ENCODE measurements at regions not wholly inside any gene's neighbourhood (a gene's known extent, or its start where the extent isn't known, plus 50 kb on each side); places are given as distances from the start of the nearest gene placed in this dataset.

GRCh38 chr7:132044247-132044646 lies 487.8 kb upstream of the PODXL start:
- intact Hi-C loops (cut with micrococcal nuclease) (loop anchor here (10.0 kb wide), 1 partner anchor 359 kb away; no protein-coding TSS in a partner anchor), in situ Hi-C loops (cut with MboI; ENCODE audit: low sequenced_read_pairs) (no loop called here), dilution Hi-C loops (cut with HindIII; ENCODE audit: low sequenced_read_pairs, unreplicated experiment) (no loop called here)
- no peak for TF ChIP-seq CEBPB (IDR thresholded peaks at IDR 0.05; ENCODE audit: low read depth, low read length)
- TF ChIP-seq MAFK (IDR thresholded peaks at IDR 0.05; ENCODE audit: low read depth, low read length): no peak
- no peak for TF ChIP-seq FOS (IDR thresholded peaks at IDR 0.05; ENCODE audit: low read depth, low read length)
- TF ChIP-seq SMC3 (IDR thresholded peaks at IDR 0.05; ENCODE audit: low read depth, low read length): no peak
- TF ChIP-seq ELK1 (IDR thresholded peaks at IDR 0.05; ENCODE audit: borderline replicate concordance, low read depth, low read length): no peak
- no peak for TF ChIP-seq CHD1 (IDR thresholded peaks at IDR 0.05; ENCODE audit: low read depth, low read length)
- TF ChIP-seq MAZ (IDR thresholded peaks at IDR 0.05; ENCODE audit: borderline replicate concordance, low read depth, low read length): no peak
- TF ChIP-seq RCOR1 (IDR thresholded peaks at IDR 0.05; ENCODE audit: insufficient replicate concordance, low read length): no peak
- TF ChIP-seq RFX5 (IDR thresholded peaks at IDR 0.05; ENCODE audit: low read depth, low read length): no peak
- no peak for TF ChIP-seq CTCF (conservative IDR thresholded peaks at IDR 0.05; ENCODE audit: low read depth, low read length)
- no peak for TF ChIP-seq MXI1 (IDR thresholded peaks at IDR 0.05; ENCODE audit: borderline replicate concordance, low read depth, low read length)
- H2BK15ac ChIP-seq (ENCODE audit: low read depth, low read length): no peak overlapping the region
- DNase-seq (no peak), ATAC-seq (ENCODE audit: low read depth) (no peak)
- H3K4me3 ChIP-seq (ENCODE audit: insufficient read depth, low read depth, low read length): no peak overlapping the region
- no peaks in the 10 kb centered on the region for H3K79me1 ChIP-seq (ENCODE audit: low read depth in 1 of 2, low read length in 2 of 2)
- no peak overlapping the region for H3K14ac ChIP-seq (replicated peaks; ENCODE audit: low read depth, low read length)
- H4K8ac ChIP-seq (ENCODE audit: low read depth in 2 of 2, low read length in 2 of 2): no peak overlapping the region
- H3K56ac ChIP-seq (ENCODE audit: extremely low read depth, insufficient read depth, low read length): no peak overlapping the region
- no peak overlapping the region for H2AK5ac ChIP-seq (ENCODE audit: low read depth, low read length)
- H3K4me2 ChIP-seq (ENCODE audit: low read depth, low read length): no peak overlapping the region
- H3K9me3 ChIP-seq (ENCODE audit: control insufficient read depth, insufficient read depth, low read length): no peaks in the 10 kb centered on the region
- H2AFZ ChIP-seq (replicated peaks; ENCODE audit: low read length, poor library complexity): no peak overlapping the region
- H4K91ac ChIP-seq (ENCODE audit: insufficient read depth, low read depth, low read length): no peak overlapping the region
- ChIA-PET CTCF (no interaction called here), POLR2A (ENCODE audit: unreplicated experiment) (no interaction called here)
- BruUV-seq (replicated peaks): no TSS peak
- no peak overlapping the region for H3K9ac ChIP-seq (ENCODE audit: low read depth, low read length)
- no peak overlapping the region for H3K4ac ChIP-seq (ENCODE audit: low read depth, low read length)
- H3K23ac ChIP-seq (ENCODE audit: low read depth, low read length): no peak overlapping the region
- H2BK120ac ChIP-seq (ENCODE audit: low read depth, low read length): no peak overlapping the region
- no CpG with 5 or more reads among the region's 1 CpG for WGBS, 2 experiments (ENCODE audit: extremely low coverage in 2 of 2, insufficient read length in 1 of 2)
- H3K36me3 ChIP-seq (ENCODE audit: control insufficient read depth, insufficient read depth, low read length): no peaks in the 10 kb centered on the region
- H4K5ac ChIP-seq (ENCODE audit: low read depth, low read length): no peak overlapping the region
- H2AK9ac ChIP-seq (replicated peaks; ENCODE audit: low read depth, low read length, poor library complexity): no peak overlapping the region
- no peak overlapping the region for H2BK20ac ChIP-seq (ENCODE audit: low read depth, low read length)
- no peak overlapping the region for H3K27ac ChIP-seq (ENCODE audit: insufficient read depth, low read length)
- no peak overlapping the region for H2BK5ac ChIP-seq (ENCODE audit: low read depth, low read length, poor library complexity, severe bottlenecking)
- H3K9me1 ChIP-seq (ENCODE audit: insufficient read depth, low read length): no peaks in the 10 kb centered on the region
- H4K20me1 ChIP-seq (ENCODE audit: insufficient read depth, low read length): no peaks in the 10 kb centered on the region
- H3K27me3 ChIP-seq (ENCODE audit: control insufficient read depth, insufficient read depth, low read length): 0 out of 2 replicates have a peak, but pooled peaks cover 2% of the 10 kb centered on the region
- no peaks in the 10 kb centered on the region for H3K4me1 ChIP-seq (ENCODE audit: control insufficient read depth, insufficient read depth, low read length)
- no peak overlapping the region for H3K18ac ChIP-seq (ENCODE audit: low read depth, low read length)

Measured in IMR-90 (cell line).